ENCODE measurements at regions not wholly inside any gene's neighbourhood (a gene's known extent, or its start where the extent isn't known, plus 50 kb on each side); places are given as distances from the start of the nearest gene placed in this dataset.
"Not testable (repeated sequence)": the region's sequence is repeated elsewhere in the genome, so short reads cannot be mapped to it uniquely, and the experiment has no call there.

GRCh38 chr2:107436281-107436680 is 390.4 kb upstream of the RGPD4 start:
- no peak for DNase-seq (ENCODE audit: low read depth, low spot score)

- no peak for DNase-seq (ENCODE audit: low read depth, low spot score)
These were observed 389.4 kb upstream of the RGPD4 start for GRCh38 chr2:107437265-107437664.

GRCh38 chr2:107437807-107438206 is 388.9 kb upstream of the RGPD4 start:
- no peak for DNase-seq (ENCODE audit: low read depth, low spot score)

- no peak for DNase-seq (ENCODE audit: low read depth, low spot score)
These were observed 378.5 kb upstream of the RGPD4 start for GRCh38 chr2:107448160-107448559.

GRCh38 chr2:107461301-107461700 is 365.4 kb upstream of the RGPD4 start:
- no peak for DNase-seq (ENCODE audit: low read depth, low spot score)

GRCh38 chr2:107462181-107462580 is 364.5 kb upstream of the RGPD4 start:
- no peak for DNase-seq (ENCODE audit: low read depth, low spot score)

- DNase-seq (ENCODE audit: low read depth, low spot score): no peak
These were observed 360.5 kb upstream of the RGPD4 start for GRCh38 chr2:107466241-107466640.

- no peak for DNase-seq (ENCODE audit: low read depth, low spot score)
These were observed 359.5 kb upstream of the RGPD4 start for GRCh38 chr2:107466984-107467773.

GRCh38 chr2:107469437-107469995 is 357.2 kb upstream of the RGPD4 start:
- no peak for DNase-seq (ENCODE audit: low read depth, low spot score)

GRCh38 chr2:107473150-107473549 is 353.5 kb upstream of the RGPD4 start:
- no peak for DNase-seq (ENCODE audit: low read depth, low spot score)

- DNase-seq (ENCODE audit: low read depth, low spot score): no peak
These were observed 350.8 kb upstream of the RGPD4 start for GRCh38 chr2:107475859-107476258.

- DNase-seq (ENCODE audit: low read depth, low spot score): no peak
These were observed 324.2 kb upstream of the RGPD4 start for GRCh38 chr2:107502539-107502938.

GRCh38 chr2:107511970-107512789 is 314.5 kb upstream of the RGPD4 start:
- DNase-seq (ENCODE audit: low read depth, low spot score): no peak

- no peak for DNase-seq (ENCODE audit: low read depth, low spot score)
These were observed 301.3 kb upstream of the RGPD4 start for GRCh38 chr2:107525406-107525805.

- DNase-seq (ENCODE audit: low read depth, low spot score): no peak
These were observed 297.5 kb upstream of the RGPD4 start for GRCh38 chr2:107529146-107529545.

- no peak for DNase-seq (ENCODE audit: low read depth, low spot score)
These were observed 296.6 kb upstream of the RGPD4 start for GRCh38 chr2:107530046-107530445.

GRCh38 chr2:107534926-107535325 is 291.8 kb upstream of the RGPD4 start:
- no peak for DNase-seq (ENCODE audit: low read depth, low spot score)

GRCh38 chr2:107535905-107536689 is 290.6 kb upstream of the RGPD4 start:
- not testable (repeated sequence) for DNase-seq (ENCODE audit: low read depth, low spot score)

GRCh38 chr2:107542314-107542740 is 284.4 kb upstream of the RGPD4 start:
- DNase-seq (ENCODE audit: low read depth, low spot score): no peak

GRCh38 chr2:107543793-107544192 is 282.9 kb upstream of the RGPD4 start:
- DNase-seq (ENCODE audit: low read depth, low spot score): no peak

GRCh38 chr2:107545066-107545465 is 281.6 kb upstream of the RGPD4 start:
- no peak for DNase-seq (ENCODE audit: low read depth, low spot score)

- no peak for DNase-seq (ENCODE audit: low read depth, low spot score)
These were observed 280.8 kb upstream of the RGPD4 start for GRCh38 chr2:107545851-107546250.
